Psoas muscle (tissue), 7 donors: ENCODE measurements at regions not wholly inside any gene's neighbourhood (a gene's known extent, or its start where the extent isn't known, plus 50 kb on each side); places are given as distances from the start of the nearest gene placed in this dataset.
"Not testable (repeated sequence)": the region's sequence is repeated elsewhere in the genome, so short reads cannot be mapped to it uniquely, and the experiment has no call there.

Source experiments
- ATAC-seq, 4 donors: fragments of 200-7000 bp; cut with Tn5 transposase; one replicate each; pipeline ENCODE4 v1.9.1; 2020; ENCODE audit warnings: moderate library complexity in 3 of 4, mild to moderate bottlenecking in 2 of 4
- DNase-seq, 2 donors: peaks; one replicate each; pipeline ENCODE4 v3.0.0-alpha.2; 2020
- H3K27ac ChIP-seq: fragments of 200-600 bp; one replicate; pipeline ENCODE4 v1.8.0; 2022
- H3K27me3 ChIP-seq, 3 donors: fragments of 200-600 bp in 1 of 3; one replicate each; pipeline versions ENCODE4 v1.6.1 to v1.8.0; 2013 to 2022; ENCODE audit warnings: low read length in 2 of 3, mild to moderate bottlenecking in 2 of 3, moderate library complexity in 1 of 3; ENCODE audit not compliant: insufficient read depth in 3 of 3
- H3K36me3 ChIP-seq, 2 donors: fragments of 200-600 bp in 1 of 2; one replicate each; pipeline versions ENCODE4 v1.6.1 to v1.8.0; 2013 to 2022; ENCODE audit warnings: low read depth in 1 of 2, mild to moderate bottlenecking in 1 of 2, moderate library complexity in 1 of 2; ENCODE audit not compliant: insufficient read depth in 1 of 2
- H3K4me1 ChIP-seq: fragments of 200-600 bp; one replicate; pipeline ENCODE4 v1.8.0; 2022
- H3K4me3 ChIP-seq: fragments of 200-600 bp; one replicate; pipeline ENCODE4 v1.8.0; 2022; ENCODE audit warnings: mild to moderate bottlenecking
- H3K9me3 ChIP-seq: fragments of 200-600 bp; one replicate; pipeline ENCODE4 v1.8.0; 2022
- CTCF ChIP-seq: fragments of 200-600 bp; IDR thresholded peaks from one replicate; pipeline ENCODE4 v1.8.0; 2022; ENCODE audit warnings: antibody characterized with exemption
- WGBS, 3 donors: extraction: QIAGEN DNeasy Blood & Tissue Kit; methylation state at CpG; one replicate each; pipeline versions ENCODE4 v1.1.6 to v1.1.7; 2013; 5-methylcytosine and 5-hydroxymethylcytosine counted together
- intact Hi-C, 2 donors: fragments of 100-400 bp; cut with DNase I; formaldehyde crosslinking; loops; one replicate each; pipeline versions ENCODE4 v1.11.0 to v1.14.2; 2022
- donor health status: healthy with polysubstance abuse.
- donor health status: DM: no; HTN: no; CAD: no; lungs with moderate emphysema.
- donor health status: Bipolar disorder and iron deficiency.
- donor health status: healthy.
- donor health status: DM: yes; HTN: yes; CAD: no.
- donor health status: DM: no; HTN: no; CAD: no.
- donor health status: DM: yes; HTN: yes; CAD: no.

GRCh38 chr3:69484507-69485393 is 98.9 kb upstream of the FRMD4B start:
- Histone ChIP-seq H3K4me1 (no peaks in the 10 kb centered on the region), H3K36me3 (no peaks in the 10 kb centered on the region), H3K9me3 (no peaks in the 10 kb centered on the region), H3K27ac (no peak overlapping the region), H3K27me3 (no peaks in the 10 kb centered on the region), H3K4me3 (no peak overlapping the region)
- ATAC-seq (no peak), DNase-seq (no peak)
- WGBS, 3 donors: 49 to 52% (median 49%) methylated on average over 6 of the region's 6 CpGs
- TF ChIP-seq CTCF: no peak
- intact Hi-C loops: loop anchor here in 1 of 2 donors (2.0 kb wide), 1 partner anchor 30 kb away; no protein-coding TSS in a partner anchor

- intact Hi-C loops: no loop called here
- no peaks in the 10 kb centered on the region for H3K9me3 ChIP-seq
- TF ChIP-seq CTCF: no peak
- DNase-seq (no peak), ATAC-seq (no peak)
- 43 to 69% (median 53%) methylated on average over 3 of the region's 3 CpGs for WGBS, 3 donors
- no peaks in the 10 kb centered on the region for H3K27me3 ChIP-seq
- no peaks in the 10 kb centered on the region for H3K36me3 ChIP-seq
- no peak overlapping the region for H3K27ac ChIP-seq
- H3K4me1 ChIP-seq: no peaks in the 10 kb centered on the region
- H3K4me3 ChIP-seq: no peak overlapping the region
Measured at GRCh38 chr3:69483449-69483848, 97.6 kb upstream of the FRMD4B start.

- intact Hi-C loops: not testable (repeated sequence)
- WGBS, 3 donors: 89 to 91% (median 91%) methylated on average over 14 to 16 of the region's 16 CpGs
Measured at GRCh38 chr3:69480986-69481385, 95.1 kb upstream of the FRMD4B start.

GRCh38 chr3:69474186-69474585 is 88.3 kb upstream of the FRMD4B start:
- ATAC-seq (no peak), DNase-seq (no peak)
- Histone ChIP-seq H3K36me3 (no peaks in the 10 kb centered on the region), H3K9me3 (no peaks in the 10 kb centered on the region), H3K4me1 (no peaks in the 10 kb centered on the region), H3K27ac (no peak overlapping the region), H3K27me3 (no peaks in the 10 kb centered on the region), H3K4me3 (no peak overlapping the region)
- intact Hi-C loops: no loop called here
- TF ChIP-seq CTCF: no peak
- 69 to 83% (median 75%) methylated on average over 1 of the region's 1 CpG for WGBS, 3 donors

More at GRCh38 chr3:69480986-69481385, 95.1 kb upstream of the FRMD4B start:
- H3K27ac ChIP-seq, H3K4me1 ChIP-seq, H3K36me3 ChIP-seq, H3K4me3 ChIP-seq, H3K9me3 ChIP-seq, DNase-seq, ATAC-seq, H3K27me3 ChIP-seq: not testable (repeated sequence)

GRCh38 chr3:69472093-69472492 is 86.2 kb upstream of the FRMD4B start:
- no peaks in the 10 kb centered on the region for H3K9me3 ChIP-seq
- no peaks in the 10 kb centered on the region for H3K27me3 ChIP-seq
- H3K36me3 ChIP-seq: no peaks in the 10 kb centered on the region
- H3K4me3 ChIP-seq: no peak overlapping the region
- TF ChIP-seq CTCF: no peak
- DNase-seq: no peak
- no peaks in the 10 kb centered on the region for H3K4me1 ChIP-seq
- ATAC-seq: no peak
- whole genome bisulfite sequencing, 3 donors: 81 to 89% (median 87%) methylated on average over 1 of the region's 1 CpG
- no peak overlapping the region for H3K27ac ChIP-seq
- intact Hi-C loops: no loop called here
